Uterus (tissue), 3 donors: ENCODE measurements at regions not wholly inside any gene's neighbourhood (a gene's known extent, or its start where the extent isn't known, plus 50 kb on each side); places are given as distances from the start of the nearest gene placed in this dataset.

Experiments
- DNase-seq, 2 donors: peaks; one replicate each; pipeline ENCODE4 v3.0.0-alpha.2; 2019 to 2020
- H3K27ac ChIP-seq, 2 donors: fragments of 200-600 bp; sonication (generic); 1 replicate in 1 of 2; 2 replicates in 1 of 2; pipeline ENCODE4 v1.5.1; 2016 to 2018
- H3K27me3 ChIP-seq, 2 donors: fragments of 200-600 bp; sonication (generic); one replicate each; pipeline ENCODE4 v1.5.1; 2018 to 2019; ENCODE audit warnings: control low read depth in 1 of 2
- H3K36me3 ChIP-seq, 2 donors: fragments of 200-600 bp; sonication (generic); one replicate each; pipeline ENCODE4 v1.5.1; 2019; ENCODE audit warnings: control low read depth in 1 of 2
- H3K4me1 ChIP-seq, 2 donors: fragments of 200-600 bp; sonication (generic); one replicate each; pipeline ENCODE4 v1.5.1; 2018 to 2019; ENCODE audit warnings: control low read depth in 1 of 2
- H3K4me3 ChIP-seq, 2 donors: fragments of 200-600 bp; sonication (generic); 1 replicate in 1 of 2; 2 replicates in 1 of 2; pipeline ENCODE4 v1.5.1; 2018 to 2019; ENCODE audit warnings: mild to moderate bottlenecking in 1 of 2
- H3K9me3 ChIP-seq, 2 donors: fragments of 200-600 bp; sonication (generic); one replicate each; pipeline ENCODE4 v1.5.1; 2019; ENCODE audit warnings: control low read depth in 1 of 2
- POLR2A ChIP-seq, 2 donors: fragments of 450-650 bp; IDR thresholded peaks; one replicate each; pipeline ENCODE4 v1.6.1; 2016; ENCODE audit warnings: antibody characterized with exemption in 2 of 2, mild to moderate bottlenecking in 1 of 2, moderate library complexity in 1 of 2
- intact Hi-C: fragments of 100-400 bp; cut with DNase I; formaldehyde crosslinking; loops from one replicate; pipeline ENCODE4 v1.15.1; 2023; ENCODE audit warnings: low total_unique reads
- TF ChIP-seq, protein P1 (sequence below), 4 experiments: fragments of 200-600 bp in 2 of 4; fragments of 450-650 bp in 2 of 4; sonication (generic) in 2 of 4; IDR thresholded peaks; one replicate each; pipeline ENCODE4 v1.5.1; 2016 to 2019; ENCODE audit warnings: antibody characterized with exemption in 4 of 4, mild to moderate bottlenecking in 2 of 4, moderate library complexity in 1 of 4
- donor health status: DM: yes; HTN: yes; CAD: no.

- H3K4me3 ChIP-seq = no peak overlapping the region
- no peaks in the 10 kb centered on the region for H3K4me1 ChIP-seq
- no peaks in the 10 kb centered on the region for H3K27me3 ChIP-seq
- no peaks in the 10 kb centered on the region for H3K9me3 ChIP-seq
- TF ChIP-seq, protein P1, sequence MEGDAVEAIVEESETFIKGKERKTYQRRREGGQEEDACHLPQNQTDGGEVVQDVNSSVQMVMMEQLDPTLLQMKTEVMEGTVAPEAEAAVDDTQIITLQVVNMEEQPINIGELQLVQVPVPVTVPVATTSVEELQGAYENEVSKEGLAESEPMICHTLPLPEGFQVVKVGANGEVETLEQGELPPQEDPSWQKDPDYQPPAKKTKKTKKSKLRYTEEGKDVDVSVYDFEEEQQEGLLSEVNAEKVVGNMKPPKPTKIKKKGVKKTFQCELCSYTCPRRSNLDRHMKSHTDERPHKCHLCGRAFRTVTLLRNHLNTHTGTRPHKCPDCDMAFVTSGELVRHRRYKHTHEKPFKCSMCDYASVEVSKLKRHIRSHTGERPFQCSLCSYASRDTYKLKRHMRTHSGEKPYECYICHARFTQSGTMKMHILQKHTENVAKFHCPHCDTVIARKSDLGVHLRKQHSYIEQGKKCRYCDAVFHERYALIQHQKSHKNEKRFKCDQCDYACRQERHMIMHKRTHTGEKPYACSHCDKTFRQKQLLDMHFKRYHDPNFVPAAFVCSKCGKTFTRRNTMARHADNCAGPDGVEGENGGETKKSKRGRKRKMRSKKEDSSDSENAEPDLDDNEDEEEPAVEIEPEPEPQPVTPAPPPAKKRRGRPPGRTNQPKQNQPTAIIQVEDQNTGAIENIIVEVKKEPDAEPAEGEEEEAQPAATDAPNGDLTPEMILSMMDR (IDR thresholded peaks at IDR 0.05) = no peak
- TF ChIP-seq POLR2A (IDR thresholded peaks at IDR 0.05) = no peak
- no peak overlapping the region for H3K27ac ChIP-seq
- no peaks in the 10 kb centered on the region for H3K36me3 ChIP-seq
- no peak for DNase-seq
- intact Hi-C loops = no loop called here
Measured at GRCh38 chr4:14650127-14650526, 352.2 kb upstream of the CPEB2 start.

GRCh38 chr4:14652522-14652921 lies 349.8 kb upstream of the CPEB2 start:
- DNase-seq = no peak
- H3K36me3 ChIP-seq = no peaks in the 10 kb centered on the region
- intact Hi-C loops = no loop called here
- H3K4me3 ChIP-seq = no peak overlapping the region
- TF ChIP-seq, protein P1 (IDR thresholded peaks at IDR 0.05) = no peak
- H3K27me3 ChIP-seq = no peaks in the 10 kb centered on the region
- no peak overlapping the region for H3K27ac ChIP-seq
- H3K9me3 ChIP-seq = no peaks in the 10 kb centered on the region
- no peaks in the 10 kb centered on the region for H3K4me1 ChIP-seq

- no peak for TF ChIP-seq POLR2A (IDR thresholded peaks at IDR 0.05)
- TF ChIP-seq, protein P1 (IDR thresholded peaks at IDR 0.05) = no peak
- Histone ChIP-seq H3K4me1 (no peaks in the 10 kb centered on the region), H3K27ac (no peak overlapping the region), H3K9me3 (no peaks in the 10 kb centered on the region), H3K4me3 (no peak overlapping the region), H3K27me3 (no peaks in the 10 kb centered on the region), H3K36me3 (no peaks in the 10 kb centered on the region)
- intact Hi-C loops = no loop called here
- DNase-seq = no peak
Measured at GRCh38 chr4:14653338-14653737, 348.9 kb upstream of the CPEB2 start.

GRCh38 chr4:14659286-14659685 lies 343.0 kb upstream of the CPEB2 start:
- H3K27ac ChIP-seq = no peak overlapping the region
- H3K36me3 ChIP-seq = no peaks in the 10 kb centered on the region
- H3K4me3 ChIP-seq = no peak overlapping the region
- no peaks in the 10 kb centered on the region for H3K4me1 ChIP-seq
- TF ChIP-seq, protein P1 (IDR thresholded peaks at IDR 0.05) = no peak
- no peak for TF ChIP-seq POLR2A (IDR thresholded peaks at IDR 0.05)
- DNase-seq = no peak
- H3K27me3 ChIP-seq = no peaks in the 10 kb centered on the region
- H3K9me3 ChIP-seq = no peaks in the 10 kb centered on the region
- intact Hi-C loops = no loop called here

GRCh38 chr4:14667624-14668151 lies 334.6 kb upstream of the CPEB2 start:
- Histone ChIP-seq H3K27ac (no peak overlapping the region), H3K9me3 (no peaks in the 10 kb centered on the region)
- intact Hi-C loops = no loop called here

More at GRCh38 chr4:14667624-14668151, 334.6 kb upstream of the CPEB2 start:
- no peak overlapping the region for H3K4me3 ChIP-seq
- DNase-seq = no peak
- TF ChIP-seq, protein P1 (IDR thresholded peaks at IDR 0.05) = no peak
- TF ChIP-seq POLR2A (IDR thresholded peaks at IDR 0.05) = no peak
- H3K27me3 ChIP-seq = no peaks in the 10 kb centered on the region
- no peaks in the 10 kb centered on the region for H3K4me1 ChIP-seq
- H3K36me3 ChIP-seq = no peaks in the 10 kb centered on the region
